OCI-LY1 (cell line): ENCODE measurements at regions not wholly inside any gene's neighbourhood (a gene's known extent, or its start where the extent isn't known, plus 50 kb on each side); places are given as distances from the start of the nearest gene placed in this dataset.

Experiments
- EZH2 ChIP-seq: fragments of 200-600 bp; sonication (generic), shearing (Covaris generic); IDR thresholded peaks from 2 replicates; pipeline ENCODE4 v1.8.0; 2017; ENCODE audit warnings: borderline replicate concordance, mixed run types, mild to moderate bottlenecking, antibody characterized with exemption, low read length, moderate library complexity, mixed read lengths
- TF ChIP-seq, protein P1 (sequence below): fragments of 200-600 bp; sonication (generic), shearing (Covaris generic); IDR thresholded peaks from 2 replicates; pipeline ENCODE4 v1.5.1; 2017; ENCODE audit warnings: mild to moderate bottlenecking, antibody characterized with exemption, low read length, moderate library complexity, mixed read lengths

DNA sequence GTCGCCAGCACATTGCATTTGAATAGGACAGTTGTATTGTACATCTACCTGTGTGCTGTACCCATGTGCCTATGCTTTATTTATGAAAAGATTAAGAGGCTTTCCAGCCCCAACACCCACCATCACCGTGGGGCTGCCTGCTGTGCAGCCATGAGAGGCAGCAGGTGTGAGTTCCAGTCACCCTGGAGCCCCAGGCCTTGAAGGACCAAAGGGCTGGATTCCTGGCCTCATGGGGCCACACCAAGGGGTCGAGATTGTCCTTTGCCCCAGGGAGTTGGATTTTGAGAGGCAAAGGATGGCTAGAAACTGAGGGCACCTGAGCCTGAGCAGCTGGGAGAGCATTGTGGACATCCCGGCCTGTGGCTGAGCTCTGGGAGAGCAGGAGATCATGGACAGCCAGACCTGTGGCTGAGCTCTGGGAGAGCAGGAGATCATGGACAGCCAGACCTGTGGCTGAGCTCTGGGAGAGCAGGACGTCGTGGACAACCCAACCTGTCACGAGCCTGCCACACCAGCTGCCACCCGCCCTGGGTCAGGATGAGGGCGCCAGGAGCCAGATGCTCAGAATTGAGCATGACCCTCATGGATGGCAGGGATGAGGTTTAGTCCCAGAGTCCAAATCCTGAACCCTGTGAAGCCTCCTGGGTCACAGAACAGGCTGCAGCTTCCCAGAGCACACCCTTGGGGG is 182.5 kb upstream of the RAB6C start:
- TF ChIP-seq, protein P1, sequence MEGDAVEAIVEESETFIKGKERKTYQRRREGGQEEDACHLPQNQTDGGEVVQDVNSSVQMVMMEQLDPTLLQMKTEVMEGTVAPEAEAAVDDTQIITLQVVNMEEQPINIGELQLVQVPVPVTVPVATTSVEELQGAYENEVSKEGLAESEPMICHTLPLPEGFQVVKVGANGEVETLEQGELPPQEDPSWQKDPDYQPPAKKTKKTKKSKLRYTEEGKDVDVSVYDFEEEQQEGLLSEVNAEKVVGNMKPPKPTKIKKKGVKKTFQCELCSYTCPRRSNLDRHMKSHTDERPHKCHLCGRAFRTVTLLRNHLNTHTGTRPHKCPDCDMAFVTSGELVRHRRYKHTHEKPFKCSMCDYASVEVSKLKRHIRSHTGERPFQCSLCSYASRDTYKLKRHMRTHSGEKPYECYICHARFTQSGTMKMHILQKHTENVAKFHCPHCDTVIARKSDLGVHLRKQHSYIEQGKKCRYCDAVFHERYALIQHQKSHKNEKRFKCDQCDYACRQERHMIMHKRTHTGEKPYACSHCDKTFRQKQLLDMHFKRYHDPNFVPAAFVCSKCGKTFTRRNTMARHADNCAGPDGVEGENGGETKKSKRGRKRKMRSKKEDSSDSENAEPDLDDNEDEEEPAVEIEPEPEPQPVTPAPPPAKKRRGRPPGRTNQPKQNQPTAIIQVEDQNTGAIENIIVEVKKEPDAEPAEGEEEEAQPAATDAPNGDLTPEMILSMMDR, result no peak
- TF ChIP-seq EZH2, result no peak
